ENCODE measurements at regions not wholly inside any gene's neighbourhood (a gene's known extent, or its start where the extent isn't known, plus 50 kb on each side); places are given as distances from the start of the nearest gene placed in this dataset.
"Not testable (repeated sequence)": the region's sequence is repeated elsewhere in the genome, so short reads cannot be mapped to it uniquely, and the experiment has no call there.

- no peaks in the 10 kb centered on the region for H3K4me1 ChIP-seq (ENCODE audit: control insufficient read depth, insufficient read depth, low read length)
- no peak overlapping the region for H3K9ac ChIP-seq (ENCODE audit: low read depth, low read length)
- H3K27me3 ChIP-seq (ENCODE audit: control insufficient read depth, insufficient read depth, low read length) = no peaks in the 10 kb centered on the region
- no peaks in the 10 kb centered on the region for H3K9me3 ChIP-seq (ENCODE audit: control insufficient read depth, insufficient read depth, low read length)
- no peaks in the 10 kb centered on the region for H3K36me3 ChIP-seq (ENCODE audit: control insufficient read depth, insufficient read depth, low read length)
- H3K4me3 ChIP-seq (ENCODE audit: low read depth, low read length) = no peak overlapping the region
These were observed 1157.9 kb upstream of the LRRTM1 start for GRCh38 chr2:81462420-81462819.

GRCh38 chr2:81445176-81445575, 1140.6 kb upstream of the LRRTM1 start:
- H3K4me1 ChIP-seq (ENCODE audit: control insufficient read depth, insufficient read depth, low read length) = no peaks in the 10 kb centered on the region
- H3K27me3 ChIP-seq (ENCODE audit: control insufficient read depth, insufficient read depth, low read length) = no peaks in the 10 kb centered on the region
- H3K9ac ChIP-seq (ENCODE audit: low read depth, low read length) = no peak overlapping the region
- H3K4me3 ChIP-seq (ENCODE audit: low read depth, low read length) = no peak overlapping the region
- no peaks in the 10 kb centered on the region for H3K36me3 ChIP-seq (ENCODE audit: control insufficient read depth, insufficient read depth, low read length)
- H3K9me3 ChIP-seq (ENCODE audit: control insufficient read depth, insufficient read depth, low read length) = no peaks in the 10 kb centered on the region

- Histone ChIP-seq H3K9me3 (ENCODE audit: control insufficient read depth, insufficient read depth, low read length) (no peaks in the 10 kb centered on the region), H3K27me3 (ENCODE audit: control insufficient read depth, insufficient read depth, low read length) (no peaks in the 10 kb centered on the region), H3K4me1 (ENCODE audit: control insufficient read depth, insufficient read depth, low read length) (peaks cover 2% of the 10 kb centered on the region), H3K4me3 (ENCODE audit: low read depth, low read length) (no peak overlapping the region), H3K9ac (ENCODE audit: low read depth, low read length) (no peak overlapping the region), H3K36me3 (ENCODE audit: control insufficient read depth, insufficient read depth, low read length) (no peaks in the 10 kb centered on the region)
These were observed 1133.0 kb upstream of the LRRTM1 start for GRCh38 chr2:81437456-81438000.

- no peak overlapping the region for H3K9ac ChIP-seq (ENCODE audit: low read depth, low read length)
- no peaks in the 10 kb centered on the region for H3K36me3 ChIP-seq (ENCODE audit: control insufficient read depth, insufficient read depth, low read length)
- H3K4me3 ChIP-seq (ENCODE audit: low read depth, low read length) = no peak overlapping the region
- no peaks in the 10 kb centered on the region for H3K27me3 ChIP-seq (ENCODE audit: control insufficient read depth, insufficient read depth, low read length)
- H3K4me1 ChIP-seq (ENCODE audit: control insufficient read depth, insufficient read depth, low read length) = peaks cover 2% of the 10 kb centered on the region
- H3K9me3 ChIP-seq (ENCODE audit: control insufficient read depth, insufficient read depth, low read length) = no peaks in the 10 kb centered on the region
These were observed 1131.7 kb upstream of the LRRTM1 start for GRCh38 chr2:81436256-81436655.

GRCh38 chr2:81412681-81413080, 1108.1 kb upstream of the LRRTM1 start:
- Histone ChIP-seq H3K27me3 (ENCODE audit: control insufficient read depth, insufficient read depth, low read length) (no peaks in the 10 kb centered on the region), H3K9ac (ENCODE audit: low read depth, low read length) (no peak overlapping the region), H3K4me3 (ENCODE audit: low read depth, low read length) (no peak overlapping the region)

GRCh38 chr2:81403508-81403907, 1099.0 kb upstream of the LRRTM1 start:
- no peaks in the 10 kb centered on the region for H3K9me3 ChIP-seq (ENCODE audit: control insufficient read depth, insufficient read depth, low read length)
- no peaks in the 10 kb centered on the region for H3K27me3 ChIP-seq (ENCODE audit: control insufficient read depth, insufficient read depth, low read length)
- H3K9ac ChIP-seq (ENCODE audit: low read depth, low read length) = no peak overlapping the region
- H3K4me1 ChIP-seq (ENCODE audit: control insufficient read depth, insufficient read depth, low read length) = no peaks in the 10 kb centered on the region
- H3K4me3 ChIP-seq (ENCODE audit: low read depth, low read length) = no peak overlapping the region
- H3K36me3 ChIP-seq (ENCODE audit: control insufficient read depth, insufficient read depth, low read length) = no peaks in the 10 kb centered on the region

More at GRCh38 chr2:81412681-81413080, 1108.1 kb upstream of the LRRTM1 start:
- Histone ChIP-seq H3K4me1 (ENCODE audit: control insufficient read depth, insufficient read depth, low read length) (no peaks in the 10 kb centered on the region), H3K36me3 (ENCODE audit: control insufficient read depth, insufficient read depth, low read length) (no peaks in the 10 kb centered on the region), H3K9me3 (ENCODE audit: control insufficient read depth, insufficient read depth, low read length) (no peaks in the 10 kb centered on the region)

GRCh38 chr2:81396417-81397019, 1092.0 kb upstream of the LRRTM1 start:
- Histone ChIP-seq H3K4me3 (ENCODE audit: low read depth, low read length) (no peak overlapping the region), H3K27me3 (ENCODE audit: control insufficient read depth, insufficient read depth, low read length) (no peaks in the 10 kb centered on the region), H3K9me3 (ENCODE audit: control insufficient read depth, insufficient read depth, low read length) (no peaks in the 10 kb centered on the region), H3K9ac (ENCODE audit: low read depth, low read length) (no peak overlapping the region), H3K36me3 (ENCODE audit: control insufficient read depth, insufficient read depth, low read length) (no peaks in the 10 kb centered on the region), H3K4me1 (ENCODE audit: control insufficient read depth, insufficient read depth, low read length) (peaks cover 8% of the 10 kb centered on the region)

GRCh38 chr2:81395746-81396145, 1091.2 kb upstream of the LRRTM1 start:
- Histone ChIP-seq H3K9me3 (ENCODE audit: control insufficient read depth, insufficient read depth, low read length) (no peaks in the 10 kb centered on the region), H3K4me3 (ENCODE audit: low read depth, low read length) (no peak overlapping the region), H3K36me3 (ENCODE audit: control insufficient read depth, insufficient read depth, low read length) (no peaks in the 10 kb centered on the region), H3K4me1 (ENCODE audit: control insufficient read depth, insufficient read depth, low read length) (peaks cover 8% of the 10 kb centered on the region), H3K27me3 (ENCODE audit: control insufficient read depth, insufficient read depth, low read length) (no peaks in the 10 kb centered on the region), H3K9ac (ENCODE audit: low read depth, low read length) (no peak overlapping the region)

- no peaks in the 10 kb centered on the region for H3K4me1 ChIP-seq (ENCODE audit: control insufficient read depth, insufficient read depth, low read length)
- H3K36me3 ChIP-seq (ENCODE audit: control insufficient read depth, insufficient read depth, low read length) = no peaks in the 10 kb centered on the region
- no peaks in the 10 kb centered on the region for H3K9me3 ChIP-seq (ENCODE audit: control insufficient read depth, insufficient read depth, low read length)
- no peak overlapping the region for H3K4me3 ChIP-seq (ENCODE audit: low read depth, low read length)
- no peaks in the 10 kb centered on the region for H3K27me3 ChIP-seq (ENCODE audit: control insufficient read depth, insufficient read depth, low read length)
- no peak overlapping the region for H3K9ac ChIP-seq (ENCODE audit: low read depth, low read length)
These were observed 1084.7 kb upstream of the LRRTM1 start for GRCh38 chr2:81389203-81389602.

GRCh38 chr2:81363800-81364199, 1059.2 kb upstream of the LRRTM1 start:
- H3K36me3 ChIP-seq (ENCODE audit: control insufficient read depth, insufficient read depth, low read length) = no peaks in the 10 kb centered on the region
- H3K27me3 ChIP-seq (ENCODE audit: control insufficient read depth, insufficient read depth, low read length) = no peaks in the 10 kb centered on the region
- H3K4me1 ChIP-seq (ENCODE audit: control insufficient read depth, insufficient read depth, low read length) = no peaks in the 10 kb centered on the region
- no peak overlapping the region for H3K9ac ChIP-seq (ENCODE audit: low read depth, low read length)
- H3K9me3 ChIP-seq (ENCODE audit: control insufficient read depth, insufficient read depth, low read length) = no peaks in the 10 kb centered on the region
- no peak overlapping the region for H3K4me3 ChIP-seq (ENCODE audit: low read depth, low read length)

GRCh38 chr2:81362468-81362867, 1057.9 kb upstream of the LRRTM1 start:
- not testable (repeated sequence) for H3K4me3 ChIP-seq (ENCODE audit: low read depth, low read length); H3K27me3 ChIP-seq (ENCODE audit: control insufficient read depth, insufficient read depth, low read length); H3K9ac ChIP-seq (ENCODE audit: low read depth, low read length); H3K36me3 ChIP-seq (ENCODE audit: control insufficient read depth, insufficient read depth, low read length); H3K4me1 ChIP-seq (ENCODE audit: control insufficient read depth, insufficient read depth, low read length); H3K9me3 ChIP-seq (ENCODE audit: control insufficient read depth, insufficient read depth, low read length)

GRCh38 chr2:81355436-81355835, 1050.9 kb upstream of the LRRTM1 start:
- no peak overlapping the region for H3K4me3 ChIP-seq (ENCODE audit: low read depth, low read length)

More at GRCh38 chr2:81355436-81355835, 1050.9 kb upstream of the LRRTM1 start:
- no peak overlapping the region for H3K9ac ChIP-seq (ENCODE audit: low read depth, low read length)
- no peaks in the 10 kb centered on the region for H3K36me3 ChIP-seq (ENCODE audit: control insufficient read depth, insufficient read depth, low read length)
- H3K27me3 ChIP-seq (ENCODE audit: control insufficient read depth, insufficient read depth, low read length) = no peaks in the 10 kb centered on the region
- H3K9me3 ChIP-seq (ENCODE audit: control insufficient read depth, insufficient read depth, low read length) = no peaks in the 10 kb centered on the region
- no peaks in the 10 kb centered on the region for H3K4me1 ChIP-seq (ENCODE audit: control insufficient read depth, insufficient read depth, low read length)
